H9 (cell line): ENCODE measurements at regions not wholly inside any gene's neighbourhood (a gene's known extent, or its start where the extent isn't known, plus 50 kb on each side); places are given as distances from the start of the nearest gene placed in this dataset.

ENCODE experiments used
- DNase-seq: peaks from one replicate; pipeline ENCODE4 v3.0.0-alpha.2; 2017
- H2AFZ ChIP-seq: one replicate; pipeline ENCODE4 v1.6.1; 2013; ENCODE audit warnings: mild to moderate bottlenecking, low read length, control low read depth, moderate library complexity
- H2AK5ac ChIP-seq: 2 replicates; pipeline ENCODE4 v1.6.1; 2013; ENCODE audit warnings: low read length, control low read depth, mixed read lengths; ENCODE audit not compliant: insufficient read length
- H2BK120ac ChIP-seq: one replicate; pipeline ENCODE4 v1.6.1; 2013; ENCODE audit warnings: low read depth, mild to moderate bottlenecking, low read length, control low read depth, inconsistent platforms; ENCODE audit not compliant: poor library complexity, severe bottlenecking
- H2BK12ac ChIP-seq: 2 replicates; pipeline ENCODE4 v1.6.1; 2013; ENCODE audit warnings: low read length, control low read depth, mixed read lengths, low read depth; ENCODE audit not compliant: insufficient read length
- H2BK15ac ChIP-seq: 2 replicates; pipeline ENCODE4 v1.6.1; 2013; ENCODE audit warnings: low read depth, low read length, control low read depth
- H2BK20ac ChIP-seq: one replicate; pipeline ENCODE4 v1.6.1; 2013; ENCODE audit warnings: low read depth, mild to moderate bottlenecking, low read length, control low read depth, inconsistent platforms; ENCODE audit not compliant: poor library complexity, severe bottlenecking
- H2BK5ac ChIP-seq: 2 replicates; pipeline ENCODE4 v1.6.1; 2013; ENCODE audit warnings: low read length, control low read depth, mixed read lengths; ENCODE audit not compliant: insufficient read length
- H3K14ac ChIP-seq: 2 replicates; pipeline ENCODE4 v1.6.1; 2013; ENCODE audit warnings: low read length, control low read depth; ENCODE audit not compliant: insufficient read depth
- H3K18ac ChIP-seq: 2 replicates; pipeline ENCODE4 v1.6.1; 2013; ENCODE audit warnings: low read depth, mild to moderate bottlenecking, mixed read lengths, low read length, control low read depth; ENCODE audit not compliant: insufficient read length
- H3K23ac ChIP-seq: 2 replicates; pipeline ENCODE4 v1.6.1; 2013; ENCODE audit warnings: low read length, control low read depth, mixed read lengths, low read depth; ENCODE audit not compliant: insufficient read length
- H3K23me2 ChIP-seq: 2 replicates; pipeline ENCODE4 v1.6.1; 2013; ENCODE audit warnings: low read depth, mild to moderate bottlenecking, mixed read lengths, low read length, control low read depth; ENCODE audit not compliant: insufficient read length, poor library complexity, severe bottlenecking
- H3K27ac ChIP-seq: 2 replicates; pipeline ENCODE4 v1.5.1; 2013; ENCODE audit warnings: low read length, control low read depth, mixed read lengths, low read depth; ENCODE audit not compliant: insufficient read length
- H3K27me3 ChIP-seq: 2 replicates; pipeline ENCODE4 v1.6.1; 2013; ENCODE audit warnings: low read length, control low read depth, inconsistent platforms; ENCODE audit not compliant: insufficient read depth
- H3K4ac ChIP-seq: 2 replicates; pipeline ENCODE4 v1.6.1; 2013; ENCODE audit warnings: low read depth, mild to moderate bottlenecking, control low read depth, inconsistent platforms, low read length, moderate library complexity
- H3K4me1 ChIP-seq: 2 replicates; pipeline ENCODE4 v1.6.1; 2013; ENCODE audit warnings: low read length, control low read depth, inconsistent platforms; ENCODE audit not compliant: insufficient read depth
- H3K4me2 ChIP-seq: 2 replicates; pipeline ENCODE4 v1.6.1; 2013; ENCODE audit warnings: low read length, control low read depth, mixed read lengths; ENCODE audit not compliant: insufficient read length, insufficient read depth
- H3K56ac ChIP-seq: 2 replicates; pipeline ENCODE4 v1.6.1; 2013; ENCODE audit warnings: low read depth, mild to moderate bottlenecking, mixed read lengths, low read length, control low read depth; ENCODE audit not compliant: insufficient read length
- H3K79me1 ChIP-seq: 2 replicates; pipeline ENCODE4 v1.6.1; 2013; ENCODE audit warnings: low read depth, mild to moderate bottlenecking, moderate library complexity, low read length, control low read depth, inconsistent platforms; ENCODE audit not compliant: insufficient read depth, poor library complexity, severe bottlenecking
- H3K79me2 ChIP-seq: 2 replicates; pipeline ENCODE4 v1.6.1; 2013; ENCODE audit warnings: low read length, control low read depth, inconsistent platforms; ENCODE audit not compliant: insufficient read depth
- H3K9ac ChIP-seq: 2 replicates; pipeline ENCODE4 v1.6.1; 2013; ENCODE audit warnings: low read length, control low read depth, mixed read lengths; ENCODE audit not compliant: insufficient read length; ENCODE audit errors: extremely low read depth
- H3K9me3 ChIP-seq: one replicate; pipeline ENCODE4 v1.6.1; 2013; ENCODE audit warnings: low read depth, low read length, inconsistent platforms; ENCODE audit not compliant: control insufficient read depth
- H3T11ph ChIP-seq: one replicate; pipeline ENCODE4 v1.6.1; 2013; ENCODE audit warnings: mild to moderate bottlenecking, low read length, control low read depth, inconsistent platforms
- H4K20me1 ChIP-seq: one replicate; pipeline ENCODE4 v1.6.1; 2013; ENCODE audit not compliant: control insufficient read depth, insufficient read length, insufficient read depth
- H4K5ac ChIP-seq: 2 replicates; pipeline ENCODE4 v1.6.1; 2013; ENCODE audit warnings: low read depth, mild to moderate bottlenecking, mixed read lengths, low read length, control low read depth; ENCODE audit not compliant: insufficient read length
- H4K8ac ChIP-seq: replicated peaks from 2 replicates; pipeline ENCODE4 v1.6.1; 2013; ENCODE audit warnings: low read length, control low read depth, mixed read lengths, low read depth; ENCODE audit not compliant: insufficient read length
- H4K91ac ChIP-seq: 2 replicates; pipeline ENCODE4 v1.6.1; 2013; ENCODE audit warnings: low read depth, mild to moderate bottlenecking, moderate library complexity, mixed read lengths, low read length, control low read depth; ENCODE audit not compliant: insufficient read length
- H3K27ac Mint-ChIP-seq, 3 experiments: 2 replicates in 2 of 3; 3 replicates in 1 of 3; pipeline ENCODE4 v1.8.0; 2020 to 2021; ENCODE audit warnings: mixed read lengths in 3 of 3, mild to moderate bottlenecking in 1 of 3, moderate library complexity in 1 of 3
- H3K27me3 Mint-ChIP-seq: 2 replicates; pipeline ENCODE4 v1.8.0; 2021; ENCODE audit warnings: low read depth, mild to moderate bottlenecking, moderate library complexity, mixed read lengths
- H3K36me3 Mint-ChIP-seq, 3 experiments: 2 replicates in 2 of 3; 3 replicates in 1 of 3; pipeline ENCODE4 v1.8.0; 2020 to 2021; ENCODE audit warnings: low read depth in 3 of 3, mixed read lengths in 3 of 3; ENCODE audit not compliant: insufficient read depth in 1 of 3
- H3K4me1 Mint-ChIP-seq, 2 experiments: 2 replicates each; pipeline ENCODE4 v1.8.0; 2020; ENCODE audit warnings: mixed read lengths in 2 of 2
- H3K4me3 Mint-ChIP-seq, 2 experiments: 2 replicates in 1 of 2; 3 replicates in 1 of 2; pipeline ENCODE4 v1.8.0; 2020 to 2021; ENCODE audit warnings: mild to moderate bottlenecking in 2 of 2, mixed read lengths in 2 of 2, moderate library complexity in 1 of 2
- H3K9me3 Mint-ChIP-seq, 2 experiments: 2 replicates in 1 of 2; 3 replicates in 1 of 2; pipeline ENCODE4 v1.8.0; 2020; ENCODE audit warnings: mild to moderate bottlenecking in 2 of 2, mixed read lengths in 2 of 2, moderate library complexity in 1 of 2
- CTCF ChIP-seq: fragments of 200-600 bp; sonication (generic); conservative IDR thresholded peaks from 3 replicates; pipeline ENCODE4 v1.8.0; 2021; ENCODE audit warnings: antibody characterized with exemption, mild to moderate bottlenecking
- WGBS: extraction: QIAGEN DNeasy Blood & Tissue Kit; methylation state at CpG from one replicate; pipeline ENCODE4 v1.1.7; 2013; ENCODE audit warnings: missing lambda C conversion rate, low lambda C conversion rate, mixed read lengths; ENCODE audit not compliant: insufficient read length; ENCODE audit errors: extremely low coverage; 5-methylcytosine and 5-hydroxymethylcytosine counted together

GRCh38 chr5:103480246-103480645, 82.3 kb downstream of the NUDT12 start:
- no peaks in the 10 kb centered on the region for H4K20me1 ChIP-seq
- no peak for TF ChIP-seq CTCF
- no peak overlapping the region for H4K5ac ChIP-seq
- no peaks in the 10 kb centered on the region for H3K79me2 ChIP-seq
- no peak overlapping the region for H3K18ac ChIP-seq
- no peak overlapping the region for H2BK5ac ChIP-seq
- no peak overlapping the region for H3K27ac Mint-ChIP-seq
- H3T11ph ChIP-seq = no peak overlapping the region
- no peak overlapping the region for H2BK15ac ChIP-seq
- H2AFZ ChIP-seq = no peak overlapping the region
- H3K23ac ChIP-seq = no peak overlapping the region
- no peak overlapping the region for H2BK120ac ChIP-seq
- no peak overlapping the region for H3K4me3 Mint-ChIP-seq
- no peak for DNase-seq
- H3K4me2 ChIP-seq = no peak overlapping the region
- H3K4ac ChIP-seq = no peak overlapping the region
- H2BK20ac ChIP-seq = no peak overlapping the region
- H2AK5ac ChIP-seq = no peak overlapping the region
- H3K9me3 Mint-ChIP-seq = no peaks in the 10 kb centered on the region
- no peak overlapping the region for H4K8ac ChIP-seq
- H2BK12ac ChIP-seq = no peak overlapping the region
- no peak overlapping the region for H3K27ac ChIP-seq
- H4K91ac ChIP-seq = no peak overlapping the region
- peaks cover 12 to 14% of the 10 kb centered on the region in 2 experiments for H3K4me1 Mint-ChIP-seq
- H3K9me3 ChIP-seq = no peaks in the 10 kb centered on the region
- peaks cover 2% of the 10 kb centered on the region; the same call in 1 of the 2 replicates for H3K4me1 ChIP-seq
- no CpG with 5 or more reads among the region's 3 CpGs for WGBS
- no peaks in the 10 kb centered on the region for H3K27me3 ChIP-seq
- no peaks in the 10 kb centered on the region for H3K36me3 Mint-ChIP-seq
- no peak overlapping the region for H3K14ac ChIP-seq
- no peaks in the 10 kb centered on the region; the same call in 1 of the 2 replicates for H3K27me3 Mint-ChIP-seq
- no peak overlapping the region for H3K9ac ChIP-seq
- H3K23me2 ChIP-seq = no peaks in the 10 kb centered on the region
- no peak overlapping the region for H3K56ac ChIP-seq
- H3K79me1 ChIP-seq = no peaks in the 10 kb centered on the region
